OCI-LY7 (cell line): ENCODE measurements at regions not wholly inside any gene's neighbourhood (a gene's known extent, or its start where the extent isn't known, plus 50 kb on each side); places are given as distances from the start of the nearest gene placed in this dataset.

Experiments
- BruUV-seq: library from RNA; stranded (reverse); fragments of 400-500 nt; replicated peaks from 2 replicates; lab custom pipeline; 2021; lab: Mats Ljungman, UMichigan
- CTCF ChIA-PET: fragments of 300-600 bp; sonication (Branson Sonifier 250); formaldehyde crosslinking; loops from one replicate; lab custom pipeline; 2022; ENCODE audit warnings: antibody characterized with exemption; ENCODE audit not compliant: unreplicated experiment; lab: Charles Lee
- POLR2A ChIA-PET: fragments of 300-600 bp; sonication (Branson Sonifier 250); formaldehyde crosslinking; loops from one replicate; lab custom pipeline; 2022; ENCODE audit warnings: antibody characterized with exemption; lab: Charles Lee
- DNase-seq: peaks from one replicate; pipeline ENCODE4 v3.0.0-alpha.2; 2015; ENCODE audit warnings: low spot score
- H2AFZ ChIP-seq: fragments of 200-600 bp; sonication (generic), shearing (Covaris generic); 2 replicates; pipeline ENCODE4 v1.6.1; 2014; ENCODE audit warnings: mild to moderate bottlenecking, antibody characterized with exemption, low read length, moderate library complexity
- H3K27ac ChIP-seq: fragments of 200-600 bp; sonication (generic); 2 replicates; pipeline ENCODE4 v1.5.1; 2014; ENCODE audit warnings: mixed run types, low read depth, mild to moderate bottlenecking, moderate library complexity, low read length, inconsistent platforms; ENCODE audit not compliant: poor library complexity, severe bottlenecking
- H3K36me3 ChIP-seq: fragments of 200-600 bp; sonication (generic); 2 replicates; pipeline ENCODE4 v1.6.1; 2014; ENCODE audit warnings: mild to moderate bottlenecking, antibody characterized with exemption, low read length, moderate library complexity, mixed read lengths; ENCODE audit not compliant: insufficient read depth
- H3K4me1 ChIP-seq: fragments of 200-600 bp; sonication (generic); 2 replicates; pipeline ENCODE4 v1.5.1; 2014; ENCODE audit warnings: mild to moderate bottlenecking, low read length; ENCODE audit not compliant: insufficient read depth, poor library complexity, severe bottlenecking
- H3K4me2 ChIP-seq: fragments of 200-600 bp; sonication (generic); 2 replicates; pipeline ENCODE4 v1.6.1; 2014; ENCODE audit warnings: mild to moderate bottlenecking, low read length
- H3K4me3 ChIP-seq: fragments of 200-600 bp; sonication (generic); 2 replicates; pipeline ENCODE4 v1.5.1; 2014; ENCODE audit warnings: mild to moderate bottlenecking, low read depth, low read length; ENCODE audit not compliant: poor library complexity, severe bottlenecking
- H3K79me2 ChIP-seq: fragments of 200-600 bp; sonication (generic); 2 replicates; pipeline ENCODE4 v1.6.1; 2016; ENCODE audit warnings: low read depth, mild to moderate bottlenecking, low read length, moderate library complexity, mixed read lengths; ENCODE audit not compliant: insufficient read depth
- H3K9me2 ChIP-seq: fragments of 200-600 bp; sonication (generic); 2 replicates; pipeline ENCODE4 v1.6.1; 2016; ENCODE audit warnings: mild to moderate bottlenecking, low read length, mixed read lengths; ENCODE audit not compliant: insufficient read depth
- H3K9me3 ChIP-seq: fragments of 200-600 bp; sonication (generic); 2 replicates; pipeline ENCODE4 v1.6.1; 2014; ENCODE audit warnings: mild to moderate bottlenecking, mixed run types, low read length, mixed read lengths
- H4K20me1 ChIP-seq: fragments of 200-600 bp; sonication (generic); 2 replicates; pipeline ENCODE4 v1.6.1; 2014; ENCODE audit warnings: mild to moderate bottlenecking, antibody characterized with exemption, low read length, moderate library complexity, mixed read lengths; ENCODE audit not compliant: insufficient read depth
- EZH2phosphoT487 ChIP-seq: fragments of 200-600 bp; sonication (generic); IDR thresholded peaks from 2 replicates; pipeline ENCODE4 v1.6.1; 2018; ENCODE audit warnings: low read depth, borderline replicate concordance, mild to moderate bottlenecking, mixed run types, antibody characterized with exemption, low read length, moderate library complexity, mixed read lengths
- intact Hi-C: fragments of 100-400 bp; cut with micrococcal nuclease; formaldehyde crosslinking; loops from one replicate; pipeline ENCODE4 v1.10.0; 2022; ENCODE audit not compliant: unreplicated experiment
- TF ChIP-seq, protein P1 (sequence below): fragments of 200-600 bp; sonication (generic); conservative IDR thresholded peaks from 2 replicates; pipeline ENCODE4 v1.5.1; 2014; ENCODE audit warnings: mild to moderate bottlenecking, antibody characterized with exemption, low read length, moderate library complexity, mixed read lengths

DNA sequence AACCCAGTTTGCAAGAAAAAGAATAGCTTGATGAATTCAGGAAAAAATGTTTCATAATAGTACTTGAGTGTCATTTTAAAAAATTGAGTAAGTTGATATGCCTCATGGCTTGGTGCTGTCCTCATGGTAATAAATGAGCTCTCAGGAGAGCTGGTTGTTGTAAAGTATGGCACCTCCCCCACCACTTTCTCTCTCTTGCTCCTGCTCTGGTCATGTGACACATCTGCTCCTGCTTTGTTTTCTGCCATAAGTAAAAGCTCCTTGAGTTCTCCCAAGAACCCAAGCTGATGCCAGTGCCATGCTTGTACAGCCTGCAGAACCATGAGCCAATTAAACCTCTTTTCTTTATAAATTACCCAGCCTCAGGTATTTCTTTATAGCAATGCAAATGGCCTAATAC is 108.8 kb upstream of the CRBN start:
- Histone ChIP-seq H3K36me3 (no peaks in the 10 kb centered on the region), H3K9me2 (no peaks in the 10 kb centered on the region), H2AFZ (no peak overlapping the region), H3K4me3 (no peak overlapping the region), H3K4me1 (no peaks in the 10 kb centered on the region), H3K9me3 (no peaks in the 10 kb centered on the region), H4K20me1 (no peaks in the 10 kb centered on the region), H3K27ac (no peak overlapping the region), H3K4me2 (no peak overlapping the region), H3K79me2 (no peaks in the 10 kb centered on the region)
- ChIA-PET CTCF (no interaction called here), POLR2A (interaction anchor here (0.7 kb wide), 1 partner anchor 370 kb away, joined by 3 read pairs; no protein-coding TSS in a partner anchor)
- no peak for DNase-seq
- BruUV-seq: no TSS peak
- no peak for TF ChIP-seq EZH2phosphoT487
- TF ChIP-seq, protein P1, sequence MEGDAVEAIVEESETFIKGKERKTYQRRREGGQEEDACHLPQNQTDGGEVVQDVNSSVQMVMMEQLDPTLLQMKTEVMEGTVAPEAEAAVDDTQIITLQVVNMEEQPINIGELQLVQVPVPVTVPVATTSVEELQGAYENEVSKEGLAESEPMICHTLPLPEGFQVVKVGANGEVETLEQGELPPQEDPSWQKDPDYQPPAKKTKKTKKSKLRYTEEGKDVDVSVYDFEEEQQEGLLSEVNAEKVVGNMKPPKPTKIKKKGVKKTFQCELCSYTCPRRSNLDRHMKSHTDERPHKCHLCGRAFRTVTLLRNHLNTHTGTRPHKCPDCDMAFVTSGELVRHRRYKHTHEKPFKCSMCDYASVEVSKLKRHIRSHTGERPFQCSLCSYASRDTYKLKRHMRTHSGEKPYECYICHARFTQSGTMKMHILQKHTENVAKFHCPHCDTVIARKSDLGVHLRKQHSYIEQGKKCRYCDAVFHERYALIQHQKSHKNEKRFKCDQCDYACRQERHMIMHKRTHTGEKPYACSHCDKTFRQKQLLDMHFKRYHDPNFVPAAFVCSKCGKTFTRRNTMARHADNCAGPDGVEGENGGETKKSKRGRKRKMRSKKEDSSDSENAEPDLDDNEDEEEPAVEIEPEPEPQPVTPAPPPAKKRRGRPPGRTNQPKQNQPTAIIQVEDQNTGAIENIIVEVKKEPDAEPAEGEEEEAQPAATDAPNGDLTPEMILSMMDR: no peak
- intact Hi-C loops: no loop called here

DNA sequence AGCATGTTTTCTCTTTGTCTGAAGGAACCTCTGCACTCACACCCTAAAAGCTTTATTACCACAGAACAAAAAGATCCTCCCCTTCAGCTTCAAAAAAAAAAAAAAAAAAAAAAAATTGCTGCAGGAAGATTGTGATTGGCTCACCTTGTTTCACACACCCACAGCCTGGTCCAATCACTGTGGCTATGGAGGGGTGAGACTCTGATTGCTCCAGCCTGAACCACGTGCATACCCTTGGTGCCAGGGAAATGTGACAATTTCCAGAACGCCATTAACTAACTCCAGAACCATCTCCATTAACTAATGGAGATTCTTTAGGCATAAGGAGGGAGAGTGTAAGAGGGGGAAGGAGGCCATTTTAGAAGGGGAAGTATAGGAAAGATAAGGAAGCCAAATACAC is 106.5 kb upstream of the CRBN start:
- no peaks in the 10 kb centered on the region for H3K4me1 ChIP-seq
- ChIA-PET POLR2A (interaction anchor here (0.6 kb wide), 2 partner anchors 15 to 37 kb away, joined by 7 read pairs; no protein-coding TSS in a partner anchor), CTCF (interaction anchor here (0.6 kb wide), 1 partner anchor 13 kb away, joined by 3 read pairs; no protein-coding TSS in a partner anchor)
- H3K79me2 ChIP-seq: no peaks in the 10 kb centered on the region
- H2AFZ ChIP-seq: no peak overlapping the region
- no peaks in the 10 kb centered on the region for H3K9me2 ChIP-seq
- BruUV-seq: no TSS peak
- H3K36me3 ChIP-seq: no peaks in the 10 kb centered on the region
- H3K4me3 ChIP-seq: no peak overlapping the region
- H3K4me2 ChIP-seq: no peak overlapping the region
- DNase-seq: no peak
- no peak overlapping the region for H3K27ac ChIP-seq
- H4K20me1 ChIP-seq: no peaks in the 10 kb centered on the region
- TF ChIP-seq, protein P1: no peak
- no peak for TF ChIP-seq EZH2phosphoT487
- no peaks in the 10 kb centered on the region for H3K9me3 ChIP-seq
- intact Hi-C loops: no loop called here

GRCh38 chr3:3281024-3281423 is 101.5 kb upstream of the CRBN start:
- H2AFZ ChIP-seq: no peak overlapping the region
- no peak overlapping the region for H3K4me2 ChIP-seq
- no peaks in the 10 kb centered on the region for H3K9me2 ChIP-seq
- BruUV-seq: no TSS peak
- H3K36me3 ChIP-seq: no peaks in the 10 kb centered on the region
- no peak overlapping the region for H3K27ac ChIP-seq
- no peak overlapping the region for H3K4me3 ChIP-seq
- CTCF ChIA-PET: no interaction called here
- POLR2A ChIA-PET: interaction anchor here (0.7 kb wide), 2 partner anchors 65 to 397 kb away, joined by 3 to 4 read pairs; no protein-coding TSS in a partner anchor
- TF ChIP-seq, protein P1: no peak
- no peak for TF ChIP-seq EZH2phosphoT487
- intact Hi-C loops: no loop called here
- H3K4me1 ChIP-seq: no peaks in the 10 kb centered on the region
- no peaks in the 10 kb centered on the region for H3K79me2 ChIP-seq
- H3K9me3 ChIP-seq: no peaks in the 10 kb centered on the region
- DNase-seq: no peak
- no peaks in the 10 kb centered on the region for H4K20me1 ChIP-seq
